Posterior vena cava (tissue), 2 donors: ENCODE measurements at regions not wholly inside any gene's neighbourhood (a gene's known extent, or its start where the extent isn't known, plus 50 kb on each side); places are given as distances from the start of the nearest gene placed in this dataset.
"Not testable (repeated sequence)": the region's sequence is repeated elsewhere in the genome, so short reads cannot be mapped to it uniquely, and the experiment has no call there.

ENCODE experiments used
- DNase-seq: peaks from one replicate; pipeline ENCODE4 v3.0.0-alpha.2; 2020; ENCODE audit warnings: low spot score
- intact Hi-C, 2 donors: fragments of 100-400 bp; cut with DNase I; formaldehyde crosslinking; loops; one replicate each; pipeline versions ENCODE4 v1.14.1 to v1.14.2; 2022 to 2023
- donor health status: DM: yes; HTN: yes; CAD: no.
- donor health status: DM: yes; HTN: yes; CAD: no.

GRCh38 chr6:85245004-85245403 lies 204.9 kb upstream of the NT5E start:
- intact Hi-C loops: no loop called here
- DNase-seq: no peak

GRCh38 chr6:85241498-85242052 lies 208.3 kb upstream of the NT5E start:
- DNase-seq: no peak
- intact Hi-C loops: no loop called here

- intact Hi-C loops: no loop called here
- no peak for DNase-seq
Observed at GRCh38 chr6:85240787-85241385, 209.0 kb upstream of the NT5E start.

GRCh38 chr6:85237478-85237877 lies 212.4 kb upstream of the NT5E start:
- intact Hi-C loops: no loop called here
- no peak for DNase-seq

- DNase-seq: no peak
- intact Hi-C loops: no loop called here
Observed at GRCh38 chr6:85236636-85237035, 213.2 kb upstream of the NT5E start.

- DNase-seq, intact Hi-C loops: not testable (repeated sequence)
Observed at GRCh38 chr6:85227345-85227744, 222.5 kb upstream of the NT5E start.

GRCh38 chr6:85212794-85213193 lies 237.1 kb upstream of the NT5E start:
- DNase-seq, intact Hi-C loops: not testable (repeated sequence)

- DNase-seq: no peak
- intact Hi-C loops: no loop called here
Observed at GRCh38 chr6:85195243-85195642, 254.6 kb upstream of the NT5E start.

- intact Hi-C loops: no loop called here
- no peak for DNase-seq
Observed at GRCh38 chr6:85193339-85193738, 256.5 kb upstream of the NT5E start.

- DNase-seq: no peak
- intact Hi-C loops: no loop called here
Observed at GRCh38 chr6:85192596-85192995, 257.3 kb upstream of the NT5E start.

GRCh38 chr6:85192186-85192585 lies 257.7 kb upstream of the NT5E start:
- no peak for DNase-seq
- intact Hi-C loops: no loop called here

- intact Hi-C loops: no loop called here
- no peak for DNase-seq
Observed at GRCh38 chr6:85191656-85192055, 258.2 kb upstream of the NT5E start.

- intact Hi-C loops: no loop called here
- no peak for DNase-seq
Observed at GRCh38 chr6:85186546-85187175, 263.2 kb upstream of the NT5E start.

GRCh38 chr6:85185977-85186376 lies 263.9 kb upstream of the NT5E start:
- intact Hi-C loops: no loop called here
- DNase-seq: no peak

- intact Hi-C loops: no loop called here
Observed at GRCh38 chr6:85183841-85184240, 266.0 kb upstream of the NT5E start.

GRCh38 chr6:85172705-85173104 lies 277.2 kb upstream of the NT5E start:
- DNase-seq: no peak
- intact Hi-C loops: no loop called here

More at GRCh38 chr6:85183841-85184240, 266.0 kb upstream of the NT5E start:
- DNase-seq: no peak

GRCh38 chr6:85172161-85172560 lies 277.7 kb upstream of the NT5E start:
- DNase-seq: no peak
- intact Hi-C loops: no loop called here

- DNase-seq: no peak
- intact Hi-C loops: no loop called here
Observed at GRCh38 chr6:85169189-85169588, 280.7 kb upstream of the NT5E start.

GRCh38 chr6:85168146-85168545 lies 281.7 kb upstream of the NT5E start:
- DNase-seq: no peak
- intact Hi-C loops: no loop called here

- intact Hi-C loops: no loop called here
- DNase-seq: no peak
Observed at GRCh38 chr6:85166114-85166741, 283.7 kb upstream of the NT5E start.
